Kidney glomerular epithelial cell (primary cell): ENCODE measurements at regions not wholly inside any gene's neighbourhood (a gene's known extent, or its start where the extent isn't known, plus 50 kb on each side); places are given as distances from the start of the nearest gene placed in this dataset.

Source experiments
- DNase-seq: peaks from one replicate; lab custom pipeline; 2025; lab: John Stamatoyannopoulos, UW

DNA sequence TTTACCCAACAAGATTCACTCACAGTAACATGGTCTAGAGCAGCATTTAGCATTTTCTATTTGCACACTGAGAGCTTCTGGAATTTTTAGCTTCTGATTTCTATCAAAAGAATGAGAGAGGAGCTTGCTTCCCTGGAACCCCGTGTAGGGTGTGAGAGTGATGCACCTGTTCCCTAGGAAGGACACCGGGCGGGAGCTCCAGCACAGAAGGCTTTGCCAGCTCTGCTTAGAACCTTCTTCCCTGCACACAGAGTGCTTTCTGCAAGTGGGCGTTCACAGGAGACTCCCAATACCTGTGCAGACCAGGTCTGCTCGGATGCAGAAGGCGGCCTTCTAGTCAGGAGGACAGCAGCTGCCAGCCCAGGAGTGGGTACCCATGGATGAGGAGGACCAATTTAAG lies 217.3 kb downstream of the TBXT start:
- DNase-seq = no peak

DNA sequence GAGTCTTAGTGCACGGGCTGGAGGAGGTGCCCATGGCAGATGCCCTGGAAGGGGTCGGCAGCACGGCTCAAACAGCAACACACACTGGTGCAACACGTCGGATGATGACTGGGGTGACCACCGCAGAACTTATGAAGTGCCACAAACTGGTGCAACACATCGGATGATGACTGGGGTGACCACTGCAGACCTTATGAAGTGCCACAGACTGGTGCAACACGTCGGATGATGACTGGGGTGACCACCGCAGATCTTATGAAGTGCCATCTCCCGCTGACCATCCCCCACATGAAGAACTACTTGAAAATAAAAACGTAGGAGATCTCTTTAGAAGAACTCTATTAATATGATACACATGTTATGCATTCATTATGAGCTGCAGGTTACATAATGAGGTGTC lies 218.3 kb downstream of the TBXT start:
- DNase-seq = no peak

DNA sequence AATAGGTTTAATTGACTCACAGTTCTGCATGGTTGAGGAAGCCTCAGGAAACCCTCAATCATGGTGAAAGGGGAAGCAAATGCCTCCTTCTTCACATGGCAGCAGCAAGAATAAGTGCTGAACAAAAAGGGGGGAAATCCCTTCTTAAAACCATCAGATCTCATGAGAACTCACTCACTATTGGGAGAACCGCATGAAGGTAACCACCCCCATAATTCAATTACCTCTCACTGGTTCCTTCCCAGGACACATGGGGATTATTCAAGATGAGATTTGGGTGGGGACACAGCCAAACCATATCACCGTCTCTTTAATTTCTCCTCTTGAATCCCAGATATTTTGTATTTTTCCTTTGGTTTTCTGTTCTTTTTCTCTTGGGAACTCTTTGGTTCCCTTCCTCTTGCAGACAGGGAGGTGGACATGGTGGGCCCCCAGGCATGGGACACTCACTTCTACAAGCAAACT lies 223.6 kb downstream of the TBXT start:
- DNase-seq = no peak

DNA sequence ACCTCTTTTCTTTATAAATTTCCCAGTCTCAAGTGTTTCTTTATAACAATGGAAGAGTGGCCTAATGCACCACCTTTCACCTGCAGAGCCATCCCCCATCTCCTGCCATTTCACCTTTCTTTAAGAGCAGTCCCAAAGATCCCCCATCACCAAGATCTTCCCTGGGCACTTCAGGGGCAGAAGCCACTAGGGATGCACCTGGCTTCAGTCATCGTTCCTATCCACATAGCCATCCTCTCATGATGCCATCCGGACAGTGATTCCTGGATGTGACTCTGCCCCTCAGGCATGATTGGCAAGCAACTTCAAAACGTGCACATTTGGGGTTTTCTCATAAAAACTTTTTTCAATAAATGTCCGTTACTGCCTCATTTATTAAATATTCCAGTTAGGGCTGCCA lies 225.9 kb downstream of the TBXT start:
- DNase-seq = no peak

DNA sequence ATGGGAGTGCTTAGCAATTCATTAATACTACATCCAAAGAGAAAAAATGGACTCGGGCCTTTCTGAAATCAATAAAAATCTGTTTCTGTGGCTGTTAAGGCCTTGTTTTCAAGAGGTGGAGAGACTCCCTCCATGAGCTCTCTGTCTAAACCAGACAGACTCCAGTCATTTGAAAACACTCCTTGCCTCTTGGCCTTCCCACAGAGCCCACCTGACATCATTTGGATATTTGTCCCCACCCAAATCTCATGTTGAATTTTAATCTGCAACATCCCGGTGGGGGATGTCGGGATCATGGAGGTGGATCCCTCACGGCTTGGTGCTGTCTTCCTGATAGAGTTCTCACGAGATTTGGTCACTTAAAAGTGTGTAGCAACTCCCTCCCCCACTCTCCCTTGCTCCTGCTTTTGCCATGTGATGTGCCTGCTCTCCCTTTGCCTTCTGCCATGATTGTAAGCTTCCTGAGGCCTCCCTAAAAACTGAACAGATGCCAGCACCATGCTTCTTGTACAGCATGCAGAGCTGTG lies 226.3 kb downstream of the TBXT start:
- DNase-seq = no peak

DNA sequence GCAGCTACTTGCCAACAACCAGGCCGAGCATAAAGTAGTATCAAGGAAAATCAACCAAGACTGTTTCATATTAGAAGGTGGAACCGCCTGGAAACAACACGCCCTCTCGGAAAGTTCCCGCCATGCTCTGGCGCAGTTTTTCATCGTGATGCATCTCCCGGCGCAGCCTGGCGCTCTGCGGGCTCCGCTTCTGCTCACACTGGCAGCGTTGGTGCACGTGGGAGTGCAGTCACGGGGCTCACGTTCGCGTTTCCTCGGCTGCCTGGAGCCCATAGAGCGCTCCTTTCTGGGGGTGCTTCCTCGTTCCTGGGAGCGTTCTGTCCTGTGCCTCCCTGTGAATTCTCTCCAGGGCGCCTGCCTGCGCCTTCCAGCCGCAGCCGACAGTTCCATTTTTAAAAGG lies 227.3 kb downstream of the TBXT start:
- DNase-seq = no peak

DNA sequence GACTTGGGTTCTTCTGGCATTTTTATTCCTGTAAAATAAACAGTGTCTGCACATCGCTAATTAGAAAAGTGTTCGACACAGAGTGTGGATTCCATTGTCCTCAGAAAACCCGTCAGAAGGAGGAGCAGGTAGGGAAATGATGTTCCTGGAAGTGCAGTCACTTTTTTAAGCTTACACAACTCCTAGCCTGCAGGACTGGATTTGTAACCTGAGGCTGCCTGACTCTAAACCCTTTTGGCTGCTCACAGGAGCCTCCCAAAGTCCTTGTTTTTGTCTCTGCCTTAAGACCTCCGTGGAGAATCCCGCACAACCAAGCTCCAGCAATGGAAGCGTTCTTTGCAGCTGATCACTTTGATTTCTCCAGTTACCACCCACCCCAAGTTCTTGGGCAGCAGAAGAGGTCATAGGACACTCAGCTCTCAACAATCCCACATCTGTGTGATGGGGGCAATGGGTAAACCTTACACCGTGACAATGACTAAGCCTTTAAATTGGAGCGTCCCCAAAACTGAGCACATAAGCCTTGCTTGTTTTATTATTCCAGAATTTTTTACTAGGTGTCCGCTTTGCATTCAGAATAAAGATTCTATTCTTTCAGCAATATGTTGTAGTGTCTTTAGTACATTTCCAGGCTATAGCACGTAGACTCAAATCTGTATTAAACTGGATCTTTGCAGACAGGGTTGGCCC lies 227.9 kb downstream of the TBXT start:
- DNase-seq = no peak

DNA sequence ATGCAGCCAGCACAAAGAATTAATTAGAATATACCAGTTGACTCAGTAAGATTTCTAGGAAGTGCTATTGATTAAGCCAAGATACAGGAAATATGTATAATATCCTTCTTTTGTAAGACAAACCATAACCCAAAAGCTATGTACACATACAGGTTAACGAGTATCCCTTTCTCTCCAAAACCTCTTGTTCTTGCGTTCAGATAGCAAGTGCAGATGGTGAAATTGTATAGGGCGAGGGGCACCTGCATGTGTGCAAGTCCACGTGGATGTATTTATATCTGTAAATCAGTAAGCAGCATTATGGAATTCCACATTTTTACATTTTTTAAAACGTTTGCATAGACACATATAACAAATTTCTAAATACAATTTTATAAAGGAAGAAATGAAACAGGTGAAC lies 228.6 kb downstream of the TBXT start:
- DNase-seq = no peak

DNA sequence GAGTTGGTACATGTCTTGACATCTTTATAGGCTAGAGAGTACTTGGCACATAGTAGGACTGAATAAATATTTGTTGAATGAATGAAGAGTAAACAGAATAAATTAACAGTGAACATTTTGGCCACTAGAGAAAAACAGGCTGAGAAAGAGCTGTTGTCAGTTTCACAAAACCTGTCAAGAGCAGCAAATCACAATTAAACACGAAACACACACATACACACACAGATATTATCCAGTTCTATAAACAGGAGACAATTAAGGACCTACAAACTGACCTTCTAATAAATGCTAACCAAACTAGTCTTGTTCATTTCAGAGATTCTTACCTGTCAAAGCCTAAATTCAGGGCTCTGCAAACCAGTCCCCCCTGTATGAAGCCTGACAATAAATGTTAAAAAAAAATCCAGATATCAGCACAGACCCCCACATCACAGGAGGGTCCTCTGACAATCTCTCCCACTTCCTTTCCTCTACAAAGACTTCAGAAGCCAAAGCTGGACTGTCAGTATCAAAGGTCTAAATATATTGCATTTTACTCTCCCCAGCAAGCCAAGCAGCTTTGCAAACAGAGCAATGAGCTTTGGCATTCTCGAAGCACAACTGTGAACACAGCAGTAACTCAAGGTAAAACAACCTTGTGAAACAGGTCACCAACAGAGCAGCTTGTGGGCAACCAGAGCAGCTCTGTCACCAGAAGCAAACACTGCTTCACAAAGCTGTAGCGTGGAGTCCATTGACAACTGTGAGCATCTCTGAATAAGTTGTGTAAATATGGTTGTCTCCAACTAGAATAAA lies 229.9 kb downstream of the TBXT start:
- DNase-seq = no peak

DNA sequence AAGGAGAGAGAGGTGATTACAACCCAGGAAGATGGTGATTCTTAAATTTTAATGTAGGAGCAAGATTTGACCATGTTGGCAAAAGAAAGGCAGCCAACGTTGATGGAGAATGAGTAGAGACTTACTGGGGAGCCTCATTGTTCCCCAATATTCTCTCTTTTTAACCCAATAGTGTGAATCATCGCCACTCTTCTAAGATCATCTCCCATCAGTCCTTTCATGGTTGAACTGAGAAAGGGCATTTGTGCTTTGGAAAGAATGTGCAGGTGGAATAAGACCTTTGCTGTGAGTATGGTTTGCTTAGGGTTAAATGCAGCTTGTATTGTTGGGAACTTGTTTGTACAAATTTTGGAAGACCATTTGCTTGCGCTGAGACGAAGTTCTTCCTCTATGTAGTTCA lies 231.0 kb downstream of the TBXT start:
- DNase-seq = no peak

DNA sequence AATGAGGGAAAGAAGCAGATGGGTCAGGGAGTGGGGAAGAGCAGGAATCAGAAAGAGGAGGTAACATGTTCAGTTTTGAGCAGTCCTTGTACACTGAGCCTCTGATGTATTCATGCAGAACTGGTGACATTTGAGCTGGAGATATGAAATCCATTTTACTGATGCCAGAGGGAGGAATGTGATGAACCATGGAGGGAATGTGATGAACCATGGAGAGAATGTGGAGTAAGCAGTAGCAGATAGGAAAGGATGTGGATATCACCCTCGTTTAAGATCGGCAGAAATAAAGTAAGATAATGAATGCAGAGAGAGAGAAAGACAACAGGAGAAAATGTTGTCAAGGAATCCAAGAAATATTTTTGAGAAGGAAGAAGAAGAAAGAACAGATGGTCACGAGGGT lies 231.6 kb downstream of the TBXT start:
- no peak for DNase-seq

DNA sequence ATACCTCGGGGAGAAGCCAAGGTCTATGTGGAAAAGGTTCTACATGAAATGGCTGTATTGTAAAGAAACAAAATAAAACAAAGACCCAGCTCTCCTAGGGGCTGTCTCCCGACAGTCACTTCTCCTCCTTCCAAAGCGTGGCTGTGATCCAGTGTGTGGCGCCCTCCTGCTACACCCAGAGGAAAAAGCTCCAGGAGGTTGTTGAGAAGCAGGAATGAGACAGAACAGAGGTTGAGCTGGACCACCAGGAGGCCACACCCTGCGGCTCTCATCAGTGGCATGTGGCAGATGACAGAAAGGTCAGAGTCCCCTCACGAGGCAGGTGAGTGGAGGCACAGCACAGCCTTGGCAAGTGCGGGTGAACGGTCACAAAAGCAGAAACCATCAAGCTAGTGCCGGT lies 236.0 kb downstream of the TBXT start:
- no peak for DNase-seq

DNA sequence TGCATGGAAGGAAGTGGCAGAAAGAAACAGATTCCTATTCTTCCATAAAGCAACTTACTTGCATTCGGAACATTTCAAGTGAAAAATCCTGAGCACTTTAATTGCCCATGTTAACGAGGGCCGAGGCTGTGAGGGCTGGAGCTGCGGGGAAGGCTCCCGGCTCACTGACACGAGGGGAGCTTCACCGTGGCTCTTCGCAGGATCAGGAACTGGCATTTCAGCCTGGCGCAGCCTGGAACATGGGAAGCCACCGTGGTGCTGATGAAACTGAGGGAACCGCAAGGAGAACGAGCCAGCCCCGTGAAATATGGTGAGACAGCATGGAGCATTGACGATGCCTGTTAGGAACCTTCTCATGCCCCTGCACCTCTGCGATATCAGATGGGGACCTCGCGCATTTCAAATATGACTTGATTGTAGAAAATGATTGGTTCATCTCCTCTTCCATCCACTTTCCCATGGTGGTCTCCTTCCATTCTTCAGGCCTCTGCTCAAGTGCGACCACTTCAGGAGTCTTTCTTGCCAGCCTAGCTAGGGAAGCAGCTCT lies 236.9 kb downstream of the TBXT start:
- no peak for DNase-seq

DNA sequence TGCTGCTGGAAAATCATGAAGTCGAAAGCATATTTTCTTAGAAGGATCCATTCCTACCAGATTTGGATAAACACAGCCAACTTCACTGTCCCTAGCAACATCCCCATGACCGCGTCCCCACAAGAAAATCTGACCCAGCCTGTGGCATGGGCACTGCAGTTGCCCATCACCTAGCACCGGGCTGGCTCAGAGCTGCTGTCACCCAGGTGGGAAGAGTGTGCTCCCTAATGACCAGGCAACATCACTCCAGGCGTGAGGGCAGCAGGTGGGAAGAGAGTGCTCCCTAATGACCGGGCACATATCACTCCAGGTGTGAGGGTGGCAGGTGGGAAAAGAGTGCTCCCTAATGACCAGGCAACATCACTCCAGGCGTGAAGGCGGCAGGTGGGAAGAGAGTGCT lies 238.0 kb downstream of the TBXT start:
- DNase-seq = no peak

DNA sequence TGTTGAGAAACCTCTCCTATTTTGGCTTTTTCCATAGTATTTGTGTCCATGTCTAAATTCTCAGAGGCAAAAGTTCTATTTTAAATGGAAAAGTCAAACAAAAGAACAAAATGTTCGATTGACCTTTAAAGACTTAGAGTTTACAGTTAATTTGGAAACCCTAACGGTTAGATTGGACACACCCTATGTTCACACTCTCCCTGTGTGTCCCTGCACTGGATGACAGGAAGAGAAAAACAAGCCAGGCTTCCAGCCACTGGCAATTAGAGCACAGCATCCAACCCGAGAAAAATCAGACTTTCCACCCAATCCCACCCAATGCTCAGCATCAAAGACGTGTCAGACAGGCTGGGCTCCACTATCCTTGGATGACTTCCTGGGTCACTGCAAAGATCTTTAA lies 241.3 kb downstream of the TBXT start:
- DNase-seq = no peak

DNA sequence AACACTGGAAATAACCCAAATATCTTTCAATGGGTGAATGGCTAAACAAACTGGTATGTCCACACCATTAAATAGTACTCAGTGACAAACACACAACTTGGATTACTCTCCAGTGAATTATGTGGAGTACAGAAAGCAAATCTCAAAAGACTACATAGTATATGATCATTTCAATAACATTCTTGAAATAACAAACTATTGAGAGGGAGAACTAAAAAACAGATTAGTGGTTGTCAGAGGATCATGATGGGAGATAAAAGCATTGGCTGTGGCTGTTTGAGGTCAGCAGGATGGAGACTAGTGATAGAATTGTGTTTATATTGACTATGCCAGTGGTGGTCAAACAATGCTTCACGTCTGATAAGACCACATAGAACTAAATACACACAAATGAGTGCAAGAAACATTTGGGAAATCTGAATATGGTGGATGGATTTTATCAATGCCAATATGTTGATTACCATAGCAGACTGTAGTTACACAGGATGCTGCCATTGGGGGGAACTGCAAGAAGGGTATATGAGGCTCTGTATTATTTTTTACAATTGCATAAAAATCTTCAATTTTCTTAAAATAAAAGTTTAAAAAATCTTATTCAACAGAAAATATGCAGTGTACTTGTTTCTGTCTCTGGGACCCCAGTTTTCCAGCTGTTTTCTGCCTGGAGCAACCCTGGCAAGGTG lies 242.0 kb downstream of the TBXT start:
- peak; percentile 5 for DNase-seq

DNA sequence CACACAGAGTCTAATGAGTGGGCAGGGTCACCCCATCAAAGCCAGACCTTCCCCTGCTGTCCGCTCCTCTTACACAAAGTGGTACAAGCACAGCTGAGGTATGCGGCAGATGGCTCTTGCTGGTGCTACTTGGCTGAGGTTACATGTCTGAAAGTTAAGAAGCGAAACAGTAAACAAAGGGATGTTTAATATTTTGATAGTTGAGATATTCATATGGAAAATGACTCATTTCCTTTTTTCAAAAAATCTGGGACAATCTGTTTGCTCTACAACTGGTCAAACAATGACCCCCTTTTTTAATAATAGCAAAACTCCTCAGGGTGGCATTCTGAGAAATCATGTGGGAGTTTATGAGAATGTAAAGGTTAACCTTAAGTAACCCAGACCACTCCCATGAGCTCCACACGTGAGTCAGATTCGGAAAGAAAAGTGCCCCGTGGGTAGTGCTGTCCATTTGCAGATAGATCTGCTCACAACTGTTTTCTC lies 245.3 kb downstream of the TBXT start:
- DNase-seq = peak; percentile 35

DNA sequence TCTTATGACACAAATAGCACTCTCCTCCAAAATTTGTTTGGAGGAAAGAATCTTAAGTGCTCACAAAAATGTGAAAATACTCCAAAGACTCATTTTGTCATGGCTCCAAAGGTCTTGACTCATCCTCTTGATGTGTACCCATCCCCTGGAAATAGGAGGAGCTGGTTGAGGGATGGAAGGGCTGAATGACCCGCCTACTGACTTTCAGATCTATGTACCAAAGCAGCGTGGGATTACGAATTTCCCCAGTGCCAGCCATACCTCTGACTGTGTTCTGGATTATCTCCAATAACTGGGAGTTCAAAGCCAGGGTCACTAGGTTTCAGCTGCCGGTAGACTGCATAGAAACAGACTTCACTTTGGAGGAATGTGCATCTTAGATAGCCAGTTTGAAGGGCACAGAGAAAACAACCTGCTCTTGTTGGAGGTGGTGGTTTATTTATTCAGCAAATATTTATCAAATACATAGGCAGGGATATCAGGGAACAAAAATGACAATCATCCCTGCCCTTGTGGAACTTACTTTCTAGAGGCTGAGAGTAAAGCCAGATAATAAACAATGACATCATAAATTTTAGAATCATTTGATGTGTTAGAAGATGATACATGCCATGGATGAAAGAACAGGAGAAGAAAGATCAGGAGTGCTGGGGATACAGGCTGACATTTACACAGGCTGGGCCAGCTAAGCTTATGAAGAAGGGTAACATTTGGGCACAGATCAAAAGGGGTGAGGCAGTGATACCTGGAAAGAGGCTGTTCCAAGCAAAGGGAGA lies 246.6 kb downstream of the TBXT start:
- DNase-seq = no peak

DNA sequence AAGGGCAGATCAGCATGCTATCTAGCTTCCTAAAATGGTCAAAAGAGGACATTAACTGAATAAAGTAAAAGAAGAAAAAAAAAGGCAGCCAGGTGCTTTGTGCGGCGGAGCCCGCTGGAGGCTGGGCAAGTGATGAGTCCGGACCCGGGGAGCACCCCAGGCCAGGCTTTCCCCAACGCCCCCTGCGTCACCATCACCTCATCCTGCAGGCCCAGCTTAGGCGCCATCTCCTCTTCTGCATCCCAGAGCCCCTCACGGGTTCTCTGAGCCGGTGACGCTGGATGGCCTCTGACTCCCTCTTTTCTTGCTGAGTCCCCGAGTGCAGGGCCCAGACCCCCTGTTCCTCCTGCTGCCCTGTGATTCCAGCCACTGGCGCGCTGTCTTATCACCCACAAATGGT lies 250.1 kb downstream of the TBXT start:
- no peak for DNase-seq

DNA sequence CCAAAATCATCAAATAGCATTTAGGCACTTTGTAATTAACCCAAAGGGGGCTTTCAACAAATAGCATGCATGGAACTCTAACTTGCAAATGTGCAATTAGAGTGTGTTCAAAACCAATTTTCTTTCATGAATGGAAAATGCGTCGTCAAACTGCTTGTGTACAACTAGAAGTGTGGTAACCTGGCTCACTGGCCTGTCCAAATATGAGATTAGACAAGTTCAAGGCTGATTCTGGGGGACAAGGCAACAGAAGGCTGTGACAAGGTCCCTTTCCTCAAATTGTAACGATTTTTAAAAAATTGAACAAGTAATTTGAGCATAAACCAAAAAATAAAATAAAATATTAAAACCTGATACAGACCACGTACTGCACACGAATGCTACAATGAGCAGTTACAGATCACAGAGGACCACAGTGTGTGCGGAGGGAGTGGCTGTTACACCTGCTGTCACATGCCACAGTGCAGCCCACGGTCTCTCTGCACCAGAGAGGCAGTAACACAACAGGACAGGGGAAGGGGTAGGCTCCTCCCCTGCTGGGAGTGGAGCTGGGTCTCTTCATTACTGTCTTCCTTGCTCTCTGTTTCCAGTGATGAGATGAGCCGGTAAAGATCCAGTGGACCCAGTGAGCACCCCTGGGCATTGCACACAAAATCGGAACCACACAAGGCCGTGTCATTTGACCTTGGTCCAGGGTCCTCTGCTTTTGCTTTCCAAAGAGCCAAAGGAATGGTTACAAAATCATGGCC lies 252.2 kb upstream of the PDE10A start:
- no peak for DNase-seq
